ENCODE measurements at regions not wholly inside any gene's neighbourhood (a gene's known extent, or its start where the extent isn't known, plus 50 kb on each side); places are given as distances from the start of the nearest gene placed in this dataset.

GRCh38 chr12:98369581-98369980 is 145.8 kb upstream of the TMPO start:
- DNase-seq, result no peak

GRCh38 chr12:98370976-98371375 is 144.4 kb upstream of the TMPO start:
- no peak for DNase-seq

GRCh38 chr12:98371419-98371818 is 144.0 kb upstream of the TMPO start:
- DNase-seq, result no peak

GRCh38 chr12:98372340-98373024 is 142.9 kb upstream of the TMPO start:
- no peak for DNase-seq

- no peak for DNase-seq
Measured at GRCh38 chr12:98373025-98373554, 142.3 kb upstream of the TMPO start.

- DNase-seq, result no peak
Measured at GRCh38 chr12:98374007-98374406, 141.4 kb upstream of the TMPO start.

DNA sequence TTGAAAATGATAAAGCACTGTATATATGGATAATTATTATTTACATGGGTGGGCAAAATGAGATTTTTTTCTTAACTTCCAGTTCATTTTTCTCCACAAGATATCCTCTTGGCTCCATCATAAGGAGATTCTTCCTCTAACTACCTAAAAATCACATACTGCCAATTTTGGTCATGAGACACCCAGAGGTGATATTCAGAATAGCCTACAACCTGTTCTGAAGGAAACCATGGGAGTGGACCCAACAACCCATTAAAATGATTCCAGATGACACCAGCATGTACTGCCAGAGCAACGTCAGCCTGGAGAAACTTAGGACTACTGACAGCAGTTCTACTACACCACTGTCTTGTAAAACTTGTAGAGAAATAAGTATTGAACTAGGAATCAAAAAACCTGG is 136.3 kb upstream of the TMPO start:
- DNase-seq, result no peak

DNA sequence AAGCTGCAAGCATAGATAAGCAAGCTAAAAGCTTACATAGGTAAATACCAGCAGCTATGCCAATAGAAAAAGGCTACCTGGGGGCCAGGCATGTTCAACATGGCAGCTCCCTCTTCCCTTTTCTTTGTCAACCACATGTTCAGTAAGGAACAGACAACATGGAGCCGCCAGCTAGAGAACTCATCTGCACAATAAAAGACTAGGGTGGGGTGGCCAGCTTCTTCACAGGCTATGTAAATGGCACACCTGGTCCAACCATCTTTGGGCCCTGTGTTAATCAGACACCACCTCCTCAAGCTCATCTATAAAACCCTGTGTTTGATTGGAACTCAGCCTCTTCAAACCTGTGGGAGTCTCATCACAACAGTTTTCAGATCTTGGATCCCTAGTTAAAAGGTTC is 129.7 kb upstream of the TMPO start:
- DNase-seq, result no peak

GRCh38 chr12:98387444-98387843 is 127.9 kb upstream of the TMPO start:
- no peak for DNase-seq

GRCh38 chr12:98388126-98388525 is 127.3 kb upstream of the TMPO start:
- DNase-seq, result no peak

DNA sequence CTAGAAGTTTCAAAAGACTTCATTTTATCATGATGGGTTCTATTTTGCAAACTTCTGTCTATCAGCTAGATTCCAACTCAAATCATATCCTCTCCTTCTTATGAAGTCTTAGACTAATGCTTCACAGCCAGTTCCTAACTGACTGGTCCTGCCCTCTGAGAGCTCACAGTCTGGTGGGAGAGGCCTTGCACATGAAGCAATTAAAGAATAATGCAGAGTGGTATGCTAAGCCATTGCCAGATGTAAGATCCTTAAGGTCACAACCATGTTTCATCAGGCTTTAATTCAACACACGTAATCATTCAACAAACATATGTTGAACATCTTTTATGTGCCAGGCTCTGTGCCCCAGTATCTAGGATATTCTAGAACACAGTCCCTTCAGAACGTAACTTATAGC is 125.8 kb upstream of the TMPO start:
- no peak for DNase-seq

- peak; percentile 87 for DNase-seq
Measured at GRCh38 chr12:98397323-98398105, 117.9 kb upstream of the TMPO start.

GRCh38 chr12:98399532-98399931 is 115.9 kb upstream of the TMPO start:
- DNase-seq, result peak; percentile 77

GRCh38 chr12:98401427-98401826 is 114.0 kb upstream of the TMPO start:
- DNase-seq, result no peak

DNA sequence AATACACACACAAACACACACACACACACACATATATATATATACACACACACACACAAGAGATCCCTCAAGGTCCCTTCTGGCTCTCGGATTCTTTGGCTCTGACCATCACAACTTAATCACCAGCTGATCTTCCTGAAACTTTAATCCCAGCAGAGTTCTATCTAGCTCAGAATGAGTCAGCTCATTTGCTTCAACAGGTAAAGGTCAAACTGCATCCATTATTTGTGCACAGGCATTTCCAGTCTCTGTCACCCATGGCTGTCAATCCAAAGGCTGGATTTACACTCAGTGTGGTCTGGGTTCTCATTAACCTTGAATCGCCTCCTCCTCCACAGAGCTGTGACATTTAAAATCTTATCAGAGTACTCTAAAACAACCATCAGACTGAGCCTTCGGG is 113.3 kb upstream of the TMPO start:
- DNase-seq, result no peak

- DNase-seq, result no peak
Measured at GRCh38 chr12:98402671-98403070, 112.7 kb upstream of the TMPO start.

DNA sequence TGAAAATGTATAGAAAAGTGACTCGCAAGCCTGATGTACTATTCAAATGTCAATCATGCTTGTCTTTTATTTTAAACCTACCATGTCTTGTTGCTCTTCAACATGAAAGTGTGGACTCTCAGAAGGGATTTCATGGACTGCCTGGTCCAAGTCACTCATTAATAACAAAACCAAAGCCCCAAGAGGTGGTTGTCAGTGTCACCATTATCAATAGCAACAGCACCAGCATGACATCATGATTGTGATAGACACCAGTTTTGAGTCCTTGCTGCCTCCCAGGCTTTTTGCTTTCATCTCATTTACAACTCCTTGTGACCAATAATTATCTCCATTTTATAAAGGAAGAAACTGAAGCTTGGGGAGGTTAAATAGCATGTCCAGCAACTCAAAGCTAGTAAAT is 112.0 kb upstream of the TMPO start:
- no peak for DNase-seq

DNA sequence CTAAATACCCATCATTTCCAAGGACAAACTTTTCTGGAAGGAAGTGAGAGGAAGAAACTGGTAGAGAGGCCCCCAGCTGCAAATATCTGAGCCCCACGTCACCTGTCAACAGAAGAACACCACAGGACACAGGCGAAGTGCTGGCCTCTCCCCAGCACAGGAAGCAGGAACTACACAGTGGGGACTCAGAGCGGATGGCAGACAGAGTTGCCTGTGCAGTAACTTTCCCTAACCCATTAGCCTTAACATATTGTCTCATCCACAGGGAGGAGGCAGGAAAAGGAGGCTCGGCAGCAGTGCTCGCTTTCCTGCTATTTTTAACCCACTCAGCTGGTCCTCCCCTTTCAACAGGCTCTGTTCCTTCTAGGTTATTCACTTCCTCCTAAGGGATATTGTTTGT is 111.5 kb upstream of the TMPO start:
- no peak for DNase-seq

GRCh38 chr12:98405805-98406366 is 109.5 kb upstream of the TMPO start:
- no peak for DNase-seq

DNA sequence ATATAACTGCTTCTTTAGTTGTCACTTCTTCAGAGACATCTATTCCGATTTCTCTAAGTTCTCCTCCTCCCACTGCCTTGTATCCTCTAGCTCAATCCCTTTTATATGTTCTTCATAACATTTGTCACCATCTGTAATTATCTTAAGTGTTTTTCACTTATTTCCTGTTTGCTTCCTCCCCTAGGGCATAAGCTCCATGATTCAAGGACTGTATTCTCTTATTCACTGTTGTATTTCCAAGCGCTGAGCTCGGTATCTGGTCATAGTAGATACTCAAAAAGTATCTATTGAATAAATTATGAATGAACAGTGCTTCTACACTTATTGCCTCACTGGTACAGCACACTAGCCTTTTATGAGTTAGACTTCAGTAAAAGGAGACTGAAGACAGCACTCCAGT is 109.0 kb upstream of the TMPO start:
- no peak for DNase-seq

GRCh38 chr12:98408681-98409080 is 106.7 kb upstream of the TMPO start:
- no peak for DNase-seq

- no peak for DNase-seq
Measured at GRCh38 chr12:98409548-98409947, 105.8 kb upstream of the TMPO start.

- no peak for DNase-seq
Measured at GRCh38 chr12:98410356-98410755, 105.0 kb upstream of the TMPO start.

- DNase-seq, result no peak
Measured at GRCh38 chr12:98416845-98417244, 98.5 kb upstream of the TMPO start.
